ENCODE measurements at regions not wholly inside any gene's neighbourhood (a gene's known extent, or its start where the extent isn't known, plus 50 kb on each side); places are given as distances from the start of the nearest gene placed in this dataset.

GRCh38 chr4:27148211-27148895, 287.7 kb downstream of the STIM2 start:
- ATAC-seq = no peak
- no peak overlapping the region for H3K27ac ChIP-seq
- WGBS, 4 donors = 55 to 80% (median 71%) methylated on average over 1 of the region's 1 CpG
- no peaks in the 10 kb centered on the region for H3K9me3 ChIP-seq
- TF ChIP-seq POLR2A (IDR thresholded peaks at IDR 0.05) (no peak), CTCF (IDR thresholded peaks at IDR 0.05) (no peak)
- intact Hi-C loops (cut with DNase I) = no loop called here
- no peak for DNase-seq
- H3K27me3 ChIP-seq = peaks cover 0 to 4% (median 0%) of the 10 kb centered on the region in 9 donors
- H3K36me3 ChIP-seq = no peaks in the 10 kb centered on the region
- H3K4me1 ChIP-seq = no peaks in the 10 kb centered on the region
- no peak overlapping the region for H3K4me3 ChIP-seq

GRCh38 chr4:27149541-27150212, 289.0 kb downstream of the STIM2 start:
- TF ChIP-seq POLR2A (IDR thresholded peaks at IDR 0.05) (no peak), CTCF (IDR thresholded peaks at IDR 0.05) (no peak)
- H3K27ac ChIP-seq = no peak overlapping the region
- H3K36me3 ChIP-seq = no peaks in the 10 kb centered on the region
- WGBS, 4 donors = 66 to 82% (median 70%) methylated on average over 2 of the region's 2 CpGs
- intact Hi-C loops (cut with DNase I) = no loop called here
- DNase-seq (no peak), ATAC-seq (no peak)
- no peak overlapping the region for H3K4me3 ChIP-seq
- H3K4me1 ChIP-seq = no peaks in the 10 kb centered on the region
- peaks cover 0 to 4% (median 0%) of the 10 kb centered on the region in 9 donors for H3K27me3 ChIP-seq
- no peaks in the 10 kb centered on the region for H3K9me3 ChIP-seq

- ATAC-seq (no peak), DNase-seq (no peak)
- 77 to 87% (median 82%) methylated on average over 5 of the region's 5 CpGs for WGBS, 4 donors
- H3K4me3 ChIP-seq = no peak overlapping the region
- H3K27me3 ChIP-seq = peaks cover 0 to 5% (median 0%) of the 10 kb centered on the region in 9 donors
- no peak overlapping the region for H3K27ac ChIP-seq
- intact Hi-C loops (cut with DNase I) = no loop called here
- no peaks in the 10 kb centered on the region for H3K4me1 ChIP-seq
- no peaks in the 10 kb centered on the region for H3K36me3 ChIP-seq
- no peaks in the 10 kb centered on the region for H3K9me3 ChIP-seq
- TF ChIP-seq POLR2A (IDR thresholded peaks at IDR 0.05) (no peak), CTCF (IDR thresholded peaks at IDR 0.05) (no peak)
Observed at GRCh38 chr4:27152703-27153102, 292.1 kb downstream of the STIM2 start.

- H3K27me3 ChIP-seq = peaks cover 0 to 5% (median 0%) of the 10 kb centered on the region in 9 donors
- TF ChIP-seq POLR2A (IDR thresholded peaks at IDR 0.05) (no peak), CTCF (IDR thresholded peaks at IDR 0.05) (no peak)
- H3K9me3 ChIP-seq = no peaks in the 10 kb centered on the region
- DNase-seq = no peak
- ATAC-seq = no peak
- no peak overlapping the region for H3K27ac ChIP-seq
- H3K4me3 ChIP-seq = no peak overlapping the region
- intact Hi-C loops (cut with DNase I) = no loop called here
- 25 to 41% (median 36%) methylated on average over 3 of the region's 3 CpGs for WGBS, 4 donors
- no peaks in the 10 kb centered on the region for H3K4me1 ChIP-seq
- no peaks in the 10 kb centered on the region for H3K36me3 ChIP-seq
Observed at GRCh38 chr4:27154706-27155105, 294.1 kb downstream of the STIM2 start.

Data from heart left ventricle (tissue), 16 donors.